Karpas-422 (cell line): ENCODE measurements at regions not wholly inside any gene's neighbourhood (a gene's known extent, or its start where the extent isn't known, plus 50 kb on each side); places are given as distances from the start of the nearest gene placed in this dataset.

Source experiments
- DNase-seq: peaks from one replicate; pipeline ENCODE4 v3.0.0-alpha.2; 2015
- H2AFZ ChIP-seq: fragments of 200-600 bp; sonication (generic); 2 replicates; pipeline ENCODE4 v1.6.1; 2014; ENCODE audit warnings: antibody characterized with exemption, low read length, mixed read lengths
- H3K27ac ChIP-seq: fragments of 200-600 bp; sonication (generic); 2 replicates; pipeline ENCODE4 v1.5.1; 2014; ENCODE audit warnings: mild to moderate bottlenecking, low read length, moderate library complexity
- H3K27me3 ChIP-seq: fragments of 200-600 bp; sonication (generic); 2 replicates; pipeline ENCODE4 v1.6.1; 2014; ENCODE audit warnings: low read length, mixed read lengths
- H3K36me3 ChIP-seq: fragments of 200-600 bp; sonication (generic); 2 replicates; pipeline ENCODE4 v1.6.1; 2014; ENCODE audit warnings: low read length, mixed read lengths; ENCODE audit not compliant: insufficient read depth
- H3K4me1 ChIP-seq: fragments of 200-600 bp; sonication (generic); 2 replicates; pipeline ENCODE4 v1.6.1; 2014; ENCODE audit warnings: mild to moderate bottlenecking, low read length, mixed read lengths
- H3K4me2 ChIP-seq: fragments of 200-600 bp; sonication (generic); 2 replicates; pipeline ENCODE4 v1.6.1; 2014; ENCODE audit warnings: low read length, low read depth, mild to moderate bottlenecking; ENCODE audit not compliant: poor library complexity, severe bottlenecking
- H3K4me3 ChIP-seq: fragments of 200-600 bp; sonication (generic); 2 replicates; pipeline ENCODE4 v1.5.1; 2014; ENCODE audit warnings: mild to moderate bottlenecking, antibody characterized with exemption, low read length, mixed read lengths
- H3K79me2 ChIP-seq: fragments of 200-600 bp; sonication (generic); 2 replicates; pipeline ENCODE4 v1.6.1; 2014; ENCODE audit warnings: mild to moderate bottlenecking, low read length, mixed read lengths
- H3K9ac ChIP-seq: fragments of 200-600 bp; sonication (generic); 2 replicates; pipeline ENCODE4 v1.6.0; 2014; ENCODE audit warnings: low read length
- H3K9me2 ChIP-seq: fragments of 200-600 bp; sonication (generic), shearing (Covaris generic); replicated peaks from 2 replicates; pipeline ENCODE4 v1.6.0; 2014; ENCODE audit warnings: mild to moderate bottlenecking, low read length, moderate library complexity; ENCODE audit not compliant: insufficient read depth
- H3K9me3 ChIP-seq: fragments of 300-700, 200-600 bp; sonication (generic); 2 replicates; pipeline ENCODE4 v1.6.1; 2014; ENCODE audit warnings: low read length, mixed read lengths
- H4K20me1 ChIP-seq: fragments of 200-600 bp; sonication (generic); 2 replicates; pipeline ENCODE4 v1.6.1; 2014; ENCODE audit warnings: mild to moderate bottlenecking, antibody characterized with exemption, low read length, low read depth; ENCODE audit not compliant: insufficient read depth

DNA sequence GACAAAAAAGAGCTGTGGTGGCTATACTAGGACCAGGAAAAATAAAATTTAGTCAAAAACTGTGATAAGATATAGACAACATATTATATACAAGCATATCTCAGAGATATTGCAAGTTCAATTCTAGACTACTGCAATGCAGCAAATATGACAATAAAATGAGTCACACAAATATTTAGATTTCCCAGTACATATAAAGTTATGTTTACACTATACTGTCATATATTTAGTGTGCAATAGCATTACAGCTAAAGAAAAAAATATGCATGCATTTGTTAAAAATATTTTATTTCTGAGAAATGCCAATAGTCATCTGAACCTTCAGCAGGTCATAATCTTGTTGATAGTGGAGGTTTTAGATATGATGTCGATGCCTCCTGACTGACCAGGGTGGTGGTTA is 72.1 kb downstream of the AKR1C4 start:
- Histone ChIP-seq H3K27ac (no peak overlapping the region), H3K9ac (no peak overlapping the region), H3K9me2 (no peaks in the 10 kb centered on the region), H3K4me1 (no peaks in the 10 kb centered on the region), H3K9me3 (no peaks in the 10 kb centered on the region), H2AFZ (no peak overlapping the region), H3K4me2 (no peak overlapping the region), H3K27me3 (no peaks in the 10 kb centered on the region), H3K4me3 (no peak overlapping the region), H3K79me2 (no peaks in the 10 kb centered on the region), H3K36me3 (no peaks in the 10 kb centered on the region), H4K20me1 (no peaks in the 10 kb centered on the region)
- DNase-seq: no peak

DNA sequence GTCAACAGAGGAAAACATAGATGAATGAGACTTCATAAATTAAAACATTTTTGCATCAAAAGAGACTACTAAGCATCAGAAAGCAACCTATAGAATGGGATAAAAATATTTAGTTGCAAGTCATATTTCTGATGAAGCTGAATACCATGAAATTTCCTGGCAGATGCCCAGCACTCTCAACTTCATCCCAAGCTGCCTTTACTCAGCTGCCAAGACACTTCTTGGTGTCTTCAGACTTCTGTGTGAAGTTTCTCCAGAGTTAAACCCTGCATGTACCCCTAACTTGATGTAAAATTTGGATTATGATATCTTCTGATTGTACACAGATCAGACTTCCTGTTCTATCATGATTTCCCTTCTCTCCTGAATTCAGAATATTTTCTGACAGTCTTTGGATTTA is 73.2 kb downstream of the AKR1C4 start:
- Histone ChIP-seq H3K9ac (no peak overlapping the region), H3K4me2 (no peak overlapping the region), H3K4me3 (no peak overlapping the region), H4K20me1 (no peaks in the 10 kb centered on the region), H3K36me3 (no peaks in the 10 kb centered on the region), H3K4me1 (no peaks in the 10 kb centered on the region), H3K27me3 (no peaks in the 10 kb centered on the region), H2AFZ (no peak overlapping the region), H3K9me3 (no peaks in the 10 kb centered on the region), H3K9me2 (no peaks in the 10 kb centered on the region), H3K79me2 (no peaks in the 10 kb centered on the region), H3K27ac (no peak overlapping the region)
- no peak for DNase-seq

DNA sequence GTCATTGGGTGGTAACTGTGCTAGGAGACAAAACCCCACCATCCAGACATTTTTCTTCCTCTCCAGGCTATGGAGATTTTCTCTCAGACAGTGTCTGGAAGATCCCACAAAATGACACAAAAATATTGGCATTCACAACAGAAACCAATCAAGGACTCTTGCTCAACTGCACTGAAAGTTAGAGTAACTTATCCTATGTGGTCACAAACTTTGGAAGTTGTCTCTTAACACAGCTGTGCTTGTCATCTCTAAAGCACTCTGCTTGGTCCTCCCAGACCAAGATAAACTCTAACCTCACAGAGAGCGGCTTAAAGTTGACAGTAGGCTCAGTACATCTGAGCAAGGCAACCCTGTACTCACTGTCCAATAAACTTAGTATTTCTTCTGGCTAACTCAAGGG is 74.9 kb downstream of the AKR1C4 start:
- H3K27ac ChIP-seq: no peak overlapping the region
- no peak overlapping the region for H2AFZ ChIP-seq
- H3K27me3 ChIP-seq: no peaks in the 10 kb centered on the region
- no peaks in the 10 kb centered on the region for H4K20me1 ChIP-seq
- H3K9ac ChIP-seq: no peak overlapping the region
- H3K79me2 ChIP-seq: no peaks in the 10 kb centered on the region
- no peaks in the 10 kb centered on the region for H3K4me1 ChIP-seq
- no peaks in the 10 kb centered on the region for H3K36me3 ChIP-seq
- no peak for DNase-seq
- H3K4me2 ChIP-seq: no peak overlapping the region
- no peaks in the 10 kb centered on the region for H3K9me3 ChIP-seq
- H3K4me3 ChIP-seq: no peak overlapping the region
- no peaks in the 10 kb centered on the region for H3K9me2 ChIP-seq

DNA sequence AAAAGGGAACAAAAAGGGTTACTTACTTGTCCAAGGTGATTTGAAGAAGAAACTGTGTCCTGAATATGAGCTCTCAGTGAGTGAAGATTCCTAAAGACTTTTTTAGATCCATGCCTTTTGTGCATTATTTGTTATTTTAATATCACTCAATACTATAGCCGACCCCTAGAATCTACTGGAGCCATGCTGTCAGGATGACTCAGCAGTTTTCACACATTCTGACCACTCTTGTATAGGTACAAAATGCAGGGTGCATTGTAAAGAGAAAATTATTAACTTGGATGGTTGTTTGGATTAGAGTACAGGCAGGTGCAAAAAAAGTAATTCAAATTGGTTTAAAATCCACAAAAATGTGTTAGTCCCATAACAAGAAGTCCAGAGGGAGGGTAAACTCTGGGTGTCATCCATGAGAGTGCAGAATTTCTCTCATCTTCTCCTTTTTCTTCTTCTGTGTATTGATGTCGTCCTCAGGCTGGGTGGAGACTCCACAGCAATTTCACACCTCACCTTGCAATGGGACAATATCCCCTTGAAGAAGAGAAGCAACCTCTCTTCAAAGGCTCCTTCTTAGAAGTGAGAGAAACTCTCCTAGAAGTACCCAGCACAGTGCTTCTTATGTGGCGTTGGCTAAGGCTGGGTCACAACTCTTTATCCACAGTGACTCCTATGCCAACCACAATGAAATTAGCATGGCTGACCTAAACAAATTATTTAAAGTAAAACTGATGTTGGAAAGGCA is 75.6 kb downstream of the AKR1C4 start:
- no peaks in the 10 kb centered on the region for H4K20me1 ChIP-seq
- H3K27me3 ChIP-seq: no peaks in the 10 kb centered on the region
- H3K4me2 ChIP-seq: no peak overlapping the region
- H3K27ac ChIP-seq: no peak overlapping the region
- no peak overlapping the region for H2AFZ ChIP-seq
- H3K9me3 ChIP-seq: no peaks in the 10 kb centered on the region
- no peak for DNase-seq
- no peaks in the 10 kb centered on the region for H3K4me1 ChIP-seq
- no peak overlapping the region for H3K4me3 ChIP-seq
- H3K79me2 ChIP-seq: no peaks in the 10 kb centered on the region
- no peaks in the 10 kb centered on the region for H3K9me2 ChIP-seq
- H3K36me3 ChIP-seq: no peaks in the 10 kb centered on the region
- H3K9ac ChIP-seq: no peak overlapping the region

DNA sequence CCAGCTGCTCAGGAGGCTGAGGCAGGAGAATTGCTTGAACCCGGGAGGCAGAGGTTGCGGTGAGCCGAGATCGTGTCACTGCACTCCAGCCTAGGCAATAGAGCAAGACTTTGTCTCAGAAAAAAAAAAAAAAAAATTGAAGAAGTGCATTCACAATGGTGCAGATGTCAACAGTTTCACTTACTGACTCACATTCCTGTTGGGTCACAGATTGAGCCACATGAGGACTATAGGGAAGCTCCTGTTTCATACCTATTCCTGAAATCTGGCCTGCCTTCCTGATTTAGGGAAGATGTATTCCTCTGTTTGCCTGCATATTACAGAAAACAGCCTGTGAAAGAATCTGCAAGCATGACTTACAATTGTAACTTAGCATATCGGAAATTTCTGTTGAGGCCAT is 78.2 kb downstream of the AKR1C4 start:
- no peaks in the 10 kb centered on the region for H3K4me1 ChIP-seq
- no peaks in the 10 kb centered on the region for H4K20me1 ChIP-seq
- H3K79me2 ChIP-seq: no peaks in the 10 kb centered on the region
- no peak for DNase-seq
- H3K36me3 ChIP-seq: no peaks in the 10 kb centered on the region
- no peak overlapping the region for H3K27ac ChIP-seq
- H2AFZ ChIP-seq: no peak overlapping the region
- H3K9me3 ChIP-seq: no peaks in the 10 kb centered on the region
- no peak overlapping the region for H3K9ac ChIP-seq
- H3K4me2 ChIP-seq: no peak overlapping the region
- no peaks in the 10 kb centered on the region for H3K27me3 ChIP-seq
- no peaks in the 10 kb centered on the region for H3K9me2 ChIP-seq
- no peak overlapping the region for H3K4me3 ChIP-seq

DNA sequence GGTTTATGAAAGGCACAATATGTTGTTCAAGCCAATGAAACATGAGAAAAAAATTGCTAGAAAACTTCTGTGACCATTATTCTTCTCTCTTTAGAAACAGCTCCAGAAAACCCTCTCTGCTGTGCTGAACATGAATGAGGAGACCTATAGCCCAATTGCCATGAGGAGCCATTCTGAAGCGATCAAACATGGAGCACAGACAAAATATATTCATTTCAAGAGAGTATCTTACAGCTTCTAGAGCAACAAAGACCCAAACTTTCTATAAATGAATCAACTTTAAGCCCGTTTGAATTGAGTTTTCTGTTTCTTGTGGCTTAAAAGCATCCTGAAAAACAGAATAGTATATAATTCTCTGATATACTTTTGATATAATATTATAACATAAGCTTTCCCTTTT is 83.4 kb upstream of the UCN3 start:
- Histone ChIP-seq H4K20me1 (no peaks in the 10 kb centered on the region), H3K79me2 (no peaks in the 10 kb centered on the region), H3K4me1 (peaks cover 3% of the 10 kb centered on the region), H3K9me2 (no peaks in the 10 kb centered on the region), H3K4me3 (no peak overlapping the region), H3K9me3 (no peaks in the 10 kb centered on the region), H2AFZ (no peak overlapping the region), H3K4me2 (no peak overlapping the region), H3K36me3 (no peaks in the 10 kb centered on the region), H3K27ac (no peak overlapping the region), H3K27me3 (no peaks in the 10 kb centered on the region), H3K9ac (no peak overlapping the region)
- no peak for DNase-seq

DNA sequence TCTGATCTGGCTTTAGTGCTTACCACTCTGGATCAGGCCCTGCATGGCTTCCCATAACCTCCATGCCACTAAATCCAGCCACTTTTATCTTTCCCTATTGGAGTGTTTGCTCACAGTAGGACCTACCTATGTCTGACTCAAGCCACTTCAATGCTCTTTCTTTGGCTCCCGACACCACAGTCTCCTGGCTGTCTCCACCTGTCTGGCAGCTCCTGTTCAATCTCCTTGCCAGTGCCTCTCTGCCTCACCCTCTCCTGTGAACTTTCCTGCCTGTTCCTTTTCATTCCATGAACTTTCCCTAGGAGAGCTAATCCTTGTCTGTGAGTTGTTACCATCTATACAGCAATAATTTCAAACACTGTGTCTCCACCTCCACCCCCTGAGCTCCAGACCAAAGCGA is 82.6 kb upstream of the UCN3 start:
- Histone ChIP-seq H3K9ac (no peak overlapping the region), H3K4me2 (no peak overlapping the region), H3K27ac (no peak overlapping the region), H3K9me2 (no peaks in the 10 kb centered on the region), H3K36me3 (no peaks in the 10 kb centered on the region), H3K4me3 (no peak overlapping the region), H4K20me1 (no peaks in the 10 kb centered on the region), H3K9me3 (no peaks in the 10 kb centered on the region), H3K79me2 (no peaks in the 10 kb centered on the region), H2AFZ (no peak overlapping the region), H3K27me3 (no peaks in the 10 kb centered on the region), H3K4me1 (peaks cover 3% of the 10 kb centered on the region)
- DNase-seq: no peak

DNA sequence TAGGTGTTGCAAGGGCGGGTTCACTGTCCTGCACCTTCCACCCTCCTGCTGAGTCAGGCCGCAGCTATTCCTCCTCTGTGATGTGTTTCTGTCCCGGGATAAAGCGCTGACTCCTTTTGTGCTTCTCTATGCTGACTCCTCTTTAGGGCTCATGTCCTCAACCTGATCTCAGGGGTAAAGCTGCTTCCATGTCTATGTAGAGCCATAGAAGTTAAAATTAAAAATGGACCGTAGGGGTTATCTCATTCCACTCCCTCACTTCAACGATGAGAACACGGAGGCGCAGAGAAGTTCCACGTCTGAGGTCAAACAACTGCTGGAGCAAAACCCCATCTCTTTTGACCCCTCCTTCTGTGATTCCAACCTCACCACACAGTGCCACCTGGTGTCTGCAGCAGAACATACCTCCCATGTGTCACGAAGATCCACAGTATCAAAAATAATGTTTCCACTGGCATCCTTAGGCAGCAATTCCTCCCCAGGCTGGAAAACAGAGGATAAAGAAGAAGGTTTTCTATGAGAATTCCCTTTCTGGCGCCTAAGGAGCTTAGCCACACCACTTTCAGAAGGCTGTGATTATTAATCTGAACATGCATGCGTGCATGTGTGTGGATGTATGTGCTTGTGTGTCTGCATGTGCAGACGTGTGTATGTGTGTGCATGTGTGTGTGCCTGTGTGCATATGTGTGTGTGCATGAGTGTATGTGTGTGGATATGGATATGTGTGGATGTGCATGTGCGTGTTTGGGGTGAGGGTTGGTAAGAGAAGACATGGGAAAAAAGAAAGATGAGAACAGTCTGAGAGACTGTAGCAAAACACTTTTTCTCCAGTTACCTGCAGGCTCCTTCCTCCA is 81.2 kb upstream of the UCN3 start:
- Histone ChIP-seq H3K9me2 (no peaks in the 10 kb centered on the region), H2AFZ (no peak overlapping the region), H4K20me1 (no peaks in the 10 kb centered on the region), H3K27ac (no peak overlapping the region), H3K79me2 (no peaks in the 10 kb centered on the region), H3K4me1 (peaks cover 3% of the 10 kb centered on the region), H3K4me3 (no peak overlapping the region), H3K9ac (0 out of 2 replicates have a peak overlapping the region, but pooled peaks have one; percentile 5), H3K4me2 (no peak overlapping the region), H3K27me3 (no peaks in the 10 kb centered on the region), H3K9me3 (no peaks in the 10 kb centered on the region), H3K36me3 (no peaks in the 10 kb centered on the region)
- DNase-seq: peak; percentile 80
